Activated CD4-positive, alpha-beta T cell treated with anti-CD3 and anti-CD28 coated beads for 24 hours (primary cell): ENCODE measurements at regions not wholly inside any gene's neighbourhood (a gene's known extent, or its start where the extent isn't known, plus 50 kb on each side); places are given as distances from the start of the nearest gene placed in this dataset.
"Not testable (repeated sequence)": the region's sequence is repeated elsewhere in the genome, so short reads cannot be mapped to it uniquely, and the experiment has no call there.

Source experiments
- DNase-seq, 2 donors: peaks; one replicate each; pipeline ENCODE4 v3.0.0-alpha.2; 2020; ENCODE audit warnings: low read depth in 2 of 2

GRCh38 chr7:67475293-67475692 is 478.7 kb downstream of the TYW1 start:
- DNase-seq: no peak

- DNase-seq: no peak
These were observed 481.4 kb downstream of the TYW1 start for GRCh38 chr7:67478066-67478465.

GRCh38 chr7:67484244-67484751 is 487.7 kb downstream of the TYW1 start:
- no peak for DNase-seq

- no peak for DNase-seq
These were observed 489.8 kb downstream of the TYW1 start for GRCh38 chr7:67486401-67486800.

- DNase-seq: no peak
These were observed 490.7 kb downstream of the TYW1 start for GRCh38 chr7:67487316-67487715.

- DNase-seq: no peak
These were observed 493.2 kb downstream of the TYW1 start for GRCh38 chr7:67489881-67490280.

GRCh38 chr7:67493366-67493765 is 496.7 kb downstream of the TYW1 start:
- DNase-seq: no peak

GRCh38 chr7:67496589-67496988 is 500.0 kb downstream of the TYW1 start:
- no peak for DNase-seq

GRCh38 chr7:67497914-67498313 is 501.3 kb downstream of the TYW1 start:
- DNase-seq: not testable (repeated sequence)

- no peak for DNase-seq
These were observed 506.3 kb downstream of the TYW1 start for GRCh38 chr7:67502929-67503328.

- DNase-seq: no peak
These were observed 508.8 kb downstream of the TYW1 start for GRCh38 chr7:67505449-67505848.

- DNase-seq: no peak
These were observed 515.8 kb downstream of the TYW1 start for GRCh38 chr7:67512481-67512880.

- DNase-seq: no peak
These were observed 521.9 kb downstream of the TYW1 start for GRCh38 chr7:67518580-67518979.

- no peak for DNase-seq
These were observed 522.5 kb downstream of the TYW1 start for GRCh38 chr7:67519171-67519570.

GRCh38 chr7:67522504-67522903 is 525.9 kb downstream of the TYW1 start:
- no peak for DNase-seq

GRCh38 chr7:67523713-67524112 is 527.1 kb downstream of the TYW1 start:
- no peak for DNase-seq

GRCh38 chr7:67525588-67525987 is 529.0 kb downstream of the TYW1 start:
- no peak for DNase-seq

- DNase-seq: no peak
These were observed 538.8 kb downstream of the TYW1 start for GRCh38 chr7:67535241-67535989.

GRCh38 chr7:67542916-67543315 is 546.3 kb downstream of the TYW1 start:
- DNase-seq: no peak

GRCh38 chr7:67547183-67547907 is 550.7 kb downstream of the TYW1 start:
- no peak for DNase-seq

- DNase-seq: no peak
These were observed 552.5 kb downstream of the TYW1 start for GRCh38 chr7:67549126-67549525.

GRCh38 chr7:67550801-67551436 is 554.3 kb downstream of the TYW1 start:
- DNase-seq: no peak

- no peak for DNase-seq
These were observed 556.1 kb downstream of the TYW1 start for GRCh38 chr7:67552738-67553137.
